ENCODE measurements at regions not wholly inside any gene's neighbourhood (a gene's known extent, or its start where the extent isn't known, plus 50 kb on each side); places are given as distances from the start of the nearest gene placed in this dataset.

GRCh38 chrX:115448146-115448545 is 112.8 kb upstream of the PLS3 start:
- no peak for TF ChIP-seq CTCF (IDR thresholded peaks at IDR 0.05)
- no peak for TF ChIP-seq POLR2AphosphoS5 (IDR thresholded peaks at IDR 0.05; ENCODE audit: low read depth, low read length)
- TF ChIP-seq TCF7L2 (IDR thresholded peaks at IDR 0.05; ENCODE audit: low read depth, low read length) = no peak
- TF ChIP-seq SIN3A (IDR thresholded peaks at IDR 0.05; ENCODE audit: borderline replicate concordance, insufficient read depth, low read depth, low read length) = no peak
- TF ChIP-seq REST (IDR thresholded peaks at IDR 0.05; ENCODE audit: insufficient read depth in 1 of 2, low read depth in 2 of 2, low read length in 1 of 2) = no peak
